AG09319 (cell line): ENCODE measurements at regions not wholly inside any gene's neighbourhood (a gene's known extent, or its start where the extent isn't known, plus 50 kb on each side); places are given as distances from the start of the nearest gene placed in this dataset.

Source experiments
- DNase-seq: peaks from one replicate; pipeline ENCODE4 v3.0.0-alpha.2; 2010; ENCODE audit warnings: low read depth; ENCODE audit errors: extremely low read depth
- TF ChIP-seq, protein P1 (sequence below): IDR thresholded peaks from 2 replicates; pipeline ENCODE4 v1.5.1; 2011; ENCODE audit warnings: low read depth, mild to moderate bottlenecking, inconsistent platforms, low read length, moderate library complexity

DNA sequence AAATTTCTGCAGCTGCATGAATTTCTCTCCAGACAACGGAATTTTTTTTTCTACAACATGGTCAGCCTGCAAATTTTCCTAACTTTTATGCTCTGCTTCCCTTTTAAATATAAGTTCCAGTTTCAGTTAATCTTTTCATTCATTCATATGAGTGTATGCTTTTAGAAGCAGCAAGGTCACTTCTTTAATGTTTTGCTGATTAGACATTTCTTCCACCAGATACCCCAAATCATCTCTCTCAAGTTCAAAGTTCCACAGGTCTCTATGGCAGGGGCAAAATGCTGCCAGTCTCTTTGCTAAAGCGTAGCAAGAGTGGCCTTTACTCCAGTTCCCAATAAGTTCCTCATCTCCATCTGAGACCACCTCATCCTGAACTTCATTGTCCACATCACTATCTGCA, 205.6 kb upstream of the GRM7 start:
- no peak for DNase-seq
- TF ChIP-seq, protein P1, sequence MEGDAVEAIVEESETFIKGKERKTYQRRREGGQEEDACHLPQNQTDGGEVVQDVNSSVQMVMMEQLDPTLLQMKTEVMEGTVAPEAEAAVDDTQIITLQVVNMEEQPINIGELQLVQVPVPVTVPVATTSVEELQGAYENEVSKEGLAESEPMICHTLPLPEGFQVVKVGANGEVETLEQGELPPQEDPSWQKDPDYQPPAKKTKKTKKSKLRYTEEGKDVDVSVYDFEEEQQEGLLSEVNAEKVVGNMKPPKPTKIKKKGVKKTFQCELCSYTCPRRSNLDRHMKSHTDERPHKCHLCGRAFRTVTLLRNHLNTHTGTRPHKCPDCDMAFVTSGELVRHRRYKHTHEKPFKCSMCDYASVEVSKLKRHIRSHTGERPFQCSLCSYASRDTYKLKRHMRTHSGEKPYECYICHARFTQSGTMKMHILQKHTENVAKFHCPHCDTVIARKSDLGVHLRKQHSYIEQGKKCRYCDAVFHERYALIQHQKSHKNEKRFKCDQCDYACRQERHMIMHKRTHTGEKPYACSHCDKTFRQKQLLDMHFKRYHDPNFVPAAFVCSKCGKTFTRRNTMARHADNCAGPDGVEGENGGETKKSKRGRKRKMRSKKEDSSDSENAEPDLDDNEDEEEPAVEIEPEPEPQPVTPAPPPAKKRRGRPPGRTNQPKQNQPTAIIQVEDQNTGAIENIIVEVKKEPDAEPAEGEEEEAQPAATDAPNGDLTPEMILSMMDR: no peak

DNA sequence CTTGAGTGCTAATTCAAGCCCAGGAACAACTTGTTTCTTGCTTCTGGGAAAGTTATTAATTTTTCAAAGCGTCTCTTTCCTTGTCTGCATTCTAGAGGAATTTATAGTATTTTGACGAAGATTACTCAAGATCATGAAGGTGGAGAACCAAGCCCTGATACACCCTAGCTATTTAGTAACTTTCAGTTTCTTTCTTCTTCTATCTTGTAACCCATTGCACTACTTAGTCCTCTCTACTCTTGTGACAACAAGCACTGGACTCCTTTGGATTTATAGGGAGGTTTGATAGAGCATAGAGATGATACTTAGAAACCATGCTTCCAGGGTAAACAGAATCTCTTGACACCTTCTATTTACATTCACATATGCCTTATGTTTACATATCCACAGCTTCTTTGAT, 203.3 kb upstream of the GRM7 start:
- DNase-seq: no peak
- TF ChIP-seq, protein P1: no peak

DNA sequence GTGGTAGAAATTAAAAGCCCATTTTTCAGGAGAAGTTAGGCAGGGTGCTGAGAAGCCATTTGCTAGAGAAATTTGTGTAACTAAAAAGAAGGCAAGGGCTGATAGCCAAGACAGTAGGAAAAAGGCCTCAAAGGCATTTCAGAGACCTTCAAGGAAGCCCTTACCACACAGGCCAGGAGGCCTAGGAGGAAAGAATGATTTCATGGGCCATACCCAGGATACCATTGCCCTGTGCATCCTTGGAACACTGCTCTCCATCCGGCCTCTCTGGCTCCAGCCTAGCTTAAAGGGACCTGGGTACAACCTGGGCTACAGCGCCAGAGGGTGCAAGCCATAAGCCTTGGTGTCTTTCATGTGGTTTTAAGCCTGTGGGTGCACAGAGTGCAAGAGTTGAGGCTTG, 193.6 kb upstream of the GRM7 start:
- no peak for DNase-seq
- TF ChIP-seq, protein P1: no peak

DNA sequence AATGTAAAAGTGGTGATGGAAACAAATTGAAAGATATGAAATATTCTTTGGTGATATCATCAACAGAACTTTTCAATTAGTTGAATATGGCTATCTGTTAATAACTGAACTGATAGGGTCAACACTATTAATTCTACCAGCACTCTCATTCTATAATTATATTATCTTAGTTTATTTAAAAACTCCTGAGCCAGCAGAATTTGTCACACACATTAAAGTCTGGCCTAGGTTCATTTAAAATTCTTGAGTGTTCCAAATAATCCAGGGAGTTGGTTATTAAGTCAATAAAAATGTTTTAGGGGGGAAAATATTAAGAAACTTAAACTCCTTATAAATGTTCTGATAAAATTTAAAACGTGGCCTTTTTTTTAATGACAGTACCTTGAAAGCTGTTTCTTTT, 189.6 kb upstream of the GRM7 start:
- TF ChIP-seq, protein P1: no peak
- no peak for DNase-seq

DNA sequence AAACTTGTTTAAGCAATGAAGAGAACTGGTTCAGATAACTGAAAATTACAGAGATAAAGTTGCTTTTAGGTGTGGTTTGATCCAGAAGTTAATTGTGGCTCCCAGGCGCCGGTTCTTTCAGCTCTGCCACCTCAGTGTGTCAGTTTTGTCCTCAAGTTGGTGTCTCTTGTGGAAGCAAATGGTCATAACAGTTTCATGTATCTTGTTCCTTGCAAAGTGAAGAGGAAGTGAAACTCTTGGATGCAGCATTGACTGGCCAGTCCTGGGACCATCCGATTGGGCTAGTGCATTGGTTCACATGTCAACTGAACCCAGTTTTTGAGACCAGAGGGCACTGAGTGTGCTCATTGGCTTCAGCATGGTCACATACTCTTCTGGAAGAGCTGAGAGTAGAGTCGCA, 181.4 kb upstream of the GRM7 start:
- no peak for DNase-seq
- TF ChIP-seq, protein P1: no peak

DNA sequence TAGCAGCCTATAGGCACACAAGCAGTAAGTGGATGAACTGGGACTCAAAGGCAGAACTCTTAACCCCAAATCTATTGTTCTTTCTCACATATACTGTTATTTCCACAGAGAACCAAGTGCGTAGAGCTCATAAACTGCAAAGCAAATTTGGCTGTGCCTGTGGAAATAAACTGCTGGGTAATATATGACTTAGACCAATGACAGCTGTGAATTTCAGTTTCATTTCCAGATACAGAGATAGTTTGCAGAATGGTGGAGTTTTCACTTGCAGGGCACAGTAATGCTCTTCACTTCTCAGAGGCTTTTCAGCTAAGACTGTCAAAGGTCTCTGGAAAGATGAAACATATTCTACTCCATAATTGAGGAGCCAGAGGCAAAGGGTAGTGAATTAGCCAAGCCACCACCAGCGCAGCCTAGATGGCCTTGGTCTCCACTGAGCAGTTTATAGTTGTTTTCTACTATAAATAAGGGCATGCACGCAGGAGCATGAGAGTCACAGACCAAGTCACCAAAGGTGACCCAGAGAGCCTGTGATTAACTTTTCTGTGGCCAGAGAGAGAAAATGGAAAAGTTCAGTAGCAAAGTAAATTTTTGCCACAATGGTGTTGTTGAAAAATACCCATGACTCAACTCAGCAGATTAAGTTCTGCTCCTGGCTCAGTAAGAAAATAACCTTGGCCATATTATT, 180.7 kb upstream of the GRM7 start:
- DNase-seq: no peak
- TF ChIP-seq, protein P1: no peak

DNA sequence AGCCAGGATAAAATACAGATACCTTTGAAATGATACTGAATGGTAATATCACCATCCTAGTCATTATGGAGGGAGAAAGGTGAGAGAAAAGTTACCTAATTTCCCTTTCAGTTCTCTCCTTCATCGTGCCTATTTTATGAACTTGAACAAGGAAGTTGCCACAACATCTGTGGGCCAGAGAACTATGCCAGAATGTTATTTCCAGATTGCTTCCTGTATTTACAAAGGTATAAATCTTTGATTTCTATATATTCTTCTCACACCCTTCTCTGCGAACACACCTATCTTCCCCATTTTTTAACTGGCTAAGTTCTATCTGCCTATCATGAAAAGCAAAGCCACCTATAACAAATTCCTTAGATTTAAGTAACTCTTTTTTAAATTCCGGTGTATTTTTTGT, 163.6 kb upstream of the GRM7 start:
- no peak for DNase-seq
- TF ChIP-seq, protein P1: no peak
